ENCODE measurements at regions not wholly inside any gene's neighbourhood (a gene's known extent, or its start where the extent isn't known, plus 50 kb on each side); places are given as distances from the start of the nearest gene placed in this dataset.

DNA sequence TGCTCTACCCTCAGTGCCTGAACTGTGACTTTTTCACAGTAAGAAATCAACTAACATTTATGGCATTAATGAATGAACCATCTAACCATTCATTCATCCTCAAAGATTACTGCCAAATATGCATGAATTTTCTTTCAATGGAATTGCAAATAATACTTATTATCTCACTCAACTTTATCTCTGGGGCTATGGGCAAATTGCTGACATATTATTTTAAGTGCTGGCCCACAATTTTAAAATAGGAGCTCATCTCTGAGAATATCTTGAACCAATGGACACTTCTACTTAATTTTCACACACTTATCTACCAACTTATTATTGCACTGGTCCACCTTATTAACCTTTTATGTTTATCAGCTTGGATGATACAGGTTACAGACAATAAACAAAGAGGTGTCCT, 182.8 kb downstream of the RBM43 start:
- no peak overlapping the region for H3K4me3 ChIP-seq
- no peaks in the 10 kb centered on the region for H3K4me1 ChIP-seq (replicated peaks)
- no peak for DNase-seq (ENCODE audit: low spot score)
- H3K9me3 ChIP-seq, result no peaks in the 10 kb centered on the region
- TF ChIP-seq, protein P1, sequence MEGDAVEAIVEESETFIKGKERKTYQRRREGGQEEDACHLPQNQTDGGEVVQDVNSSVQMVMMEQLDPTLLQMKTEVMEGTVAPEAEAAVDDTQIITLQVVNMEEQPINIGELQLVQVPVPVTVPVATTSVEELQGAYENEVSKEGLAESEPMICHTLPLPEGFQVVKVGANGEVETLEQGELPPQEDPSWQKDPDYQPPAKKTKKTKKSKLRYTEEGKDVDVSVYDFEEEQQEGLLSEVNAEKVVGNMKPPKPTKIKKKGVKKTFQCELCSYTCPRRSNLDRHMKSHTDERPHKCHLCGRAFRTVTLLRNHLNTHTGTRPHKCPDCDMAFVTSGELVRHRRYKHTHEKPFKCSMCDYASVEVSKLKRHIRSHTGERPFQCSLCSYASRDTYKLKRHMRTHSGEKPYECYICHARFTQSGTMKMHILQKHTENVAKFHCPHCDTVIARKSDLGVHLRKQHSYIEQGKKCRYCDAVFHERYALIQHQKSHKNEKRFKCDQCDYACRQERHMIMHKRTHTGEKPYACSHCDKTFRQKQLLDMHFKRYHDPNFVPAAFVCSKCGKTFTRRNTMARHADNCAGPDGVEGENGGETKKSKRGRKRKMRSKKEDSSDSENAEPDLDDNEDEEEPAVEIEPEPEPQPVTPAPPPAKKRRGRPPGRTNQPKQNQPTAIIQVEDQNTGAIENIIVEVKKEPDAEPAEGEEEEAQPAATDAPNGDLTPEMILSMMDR (IDR thresholded peaks at IDR 0.05), result no peak
- TF ChIP-seq POLR2AphosphoS5 (IDR thresholded peaks at IDR 0.05), result no peak
- no peak for TF ChIP-seq POLR2A (IDR thresholded peaks at IDR 0.05)
- intact Hi-C loops (cut with DNase I), result no loop called here
- H3K36me3 ChIP-seq, result no peaks in the 10 kb centered on the region
- H3K27ac ChIP-seq, result no peak overlapping the region
- H3K27me3 ChIP-seq (replicated peaks; ENCODE audit: insufficient read depth), result no peaks in the 10 kb centered on the region

DNA sequence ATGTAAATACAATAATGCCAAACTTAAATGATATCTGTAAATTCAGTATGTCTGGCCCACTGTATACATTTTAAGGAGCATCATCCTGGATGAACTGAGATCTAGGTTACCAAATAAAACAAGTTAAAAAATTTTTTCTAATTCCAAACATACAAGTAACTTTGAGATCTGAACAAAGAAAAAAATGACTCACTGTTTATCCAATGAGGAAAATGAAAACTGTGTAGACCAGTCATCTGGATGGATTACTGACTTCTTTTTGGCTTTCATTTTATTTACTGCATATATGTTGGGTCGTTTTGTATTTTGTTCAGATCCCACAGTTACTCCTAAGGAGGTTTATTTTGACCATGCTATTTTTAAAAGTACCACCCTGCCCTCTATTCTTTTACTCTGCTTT, 189.8 kb downstream of the RBM43 start:
- no peaks in the 10 kb centered on the region for H3K36me3 ChIP-seq
- WGBS, result 85% methylated on average over 1 of the region's 1 CpG
- H3K4me1 ChIP-seq (replicated peaks), result no peaks in the 10 kb centered on the region
- intact Hi-C loops (cut with DNase I), result no loop called here
- no peak for DNase-seq (ENCODE audit: low spot score)
- no peak overlapping the region for H3K4me3 ChIP-seq
- TF ChIP-seq, protein P1 (IDR thresholded peaks at IDR 0.05), result no peak
- no peak for TF ChIP-seq POLR2A (IDR thresholded peaks at IDR 0.05)
- no peaks in the 10 kb centered on the region for H3K9me3 ChIP-seq
- H3K27me3 ChIP-seq (replicated peaks; ENCODE audit: insufficient read depth), result no peaks in the 10 kb centered on the region
- no peak overlapping the region for H3K27ac ChIP-seq

DNA sequence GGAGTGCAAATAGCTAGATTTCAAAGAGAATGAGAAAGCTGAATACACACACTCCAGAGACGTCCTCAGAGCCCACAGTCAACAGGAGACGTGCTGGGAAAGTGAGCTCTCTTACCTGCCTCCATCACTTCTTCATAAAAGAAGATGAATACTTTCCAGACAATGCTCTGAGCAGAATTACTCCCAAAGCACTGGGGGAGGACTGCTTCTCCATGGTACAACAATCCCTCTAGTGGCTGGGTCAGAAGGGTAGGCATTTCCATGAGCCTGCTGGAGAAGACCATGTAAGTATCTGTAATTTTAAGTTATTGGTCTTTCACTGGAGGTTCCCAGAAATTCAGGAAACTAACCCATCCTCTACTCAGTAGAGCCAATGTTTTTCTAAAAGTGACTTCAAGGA, 190.3 kb downstream of the RBM43 start:
- no peak for DNase-seq (ENCODE audit: low spot score)
- TF ChIP-seq, protein P1 (IDR thresholded peaks at IDR 0.05), result peak in 1 of 4 experiments; percentile 11
- TF ChIP-seq POLR2AphosphoS5 (IDR thresholded peaks at IDR 0.05), result no peak
- WGBS, result 56% methylated on average over 2 of the region's 2 CpGs
- intact Hi-C loops (cut with DNase I), result no loop called here
- Histone ChIP-seq H3K27me3 (replicated peaks; ENCODE audit: insufficient read depth) (no peaks in the 10 kb centered on the region), H3K36me3 (no peaks in the 10 kb centered on the region), H3K4me1 (replicated peaks) (no peaks in the 10 kb centered on the region), H3K4me3 (no peak overlapping the region), H3K27ac (no peak overlapping the region), H3K9me3 (no peaks in the 10 kb centered on the region)

DNA sequence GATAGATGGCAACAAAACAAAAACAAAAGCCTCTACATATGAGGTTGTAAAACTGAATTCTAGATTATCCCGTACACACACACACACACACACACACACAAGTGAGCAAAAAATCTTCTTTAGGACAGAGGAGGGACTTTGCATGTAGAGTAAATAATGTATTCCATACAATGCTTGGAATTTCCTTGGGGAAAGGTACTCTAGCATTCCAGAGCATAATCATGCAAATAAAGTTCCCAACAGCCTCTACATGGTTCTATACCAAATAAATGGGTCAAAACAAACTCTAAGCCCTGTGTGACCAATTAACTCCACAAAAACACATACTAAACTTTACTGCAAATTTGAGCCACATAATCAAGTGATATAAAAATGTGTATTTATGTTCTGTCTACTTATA, 191.4 kb downstream of the RBM43 start:
- DNase-seq (ENCODE audit: low spot score), result no peak
- Histone ChIP-seq H3K27ac (no peak overlapping the region), H3K27me3 (replicated peaks; ENCODE audit: insufficient read depth) (no peaks in the 10 kb centered on the region), H3K4me1 (replicated peaks) (no peaks in the 10 kb centered on the region), H3K36me3 (no peaks in the 10 kb centered on the region), H3K4me3 (no peak overlapping the region), H3K9me3 (no peaks in the 10 kb centered on the region)
- intact Hi-C loops (cut with DNase I), result no loop called here
- TF ChIP-seq, protein P1 (IDR thresholded peaks at IDR 0.05), result no peak
- TF ChIP-seq POLR2A (IDR thresholded peaks at IDR 0.05) (no peak), POLR2AphosphoS5 (IDR thresholded peaks at IDR 0.05) (no peak)
- WGBS, result 82% methylated on average over 1 of the region's 1 CpG

- no peaks in the 10 kb centered on the region for H3K9me3 ChIP-seq
- TF ChIP-seq, protein P1 (IDR thresholded peaks at IDR 0.05), result no peak
- TF ChIP-seq POLR2A (IDR thresholded peaks at IDR 0.05) (no peak), POLR2AphosphoS5 (IDR thresholded peaks at IDR 0.05) (no peak)
- H3K4me1 ChIP-seq (replicated peaks), result no peaks in the 10 kb centered on the region
- H3K36me3 ChIP-seq, result no peaks in the 10 kb centered on the region
- no peak overlapping the region for H3K27ac ChIP-seq
- H3K27me3 ChIP-seq (replicated peaks; ENCODE audit: insufficient read depth), result no peaks in the 10 kb centered on the region
- 39% methylated on average over 8 of the region's 8 CpGs for WGBS
- intact Hi-C loops (cut with DNase I), result no loop called here
- H3K4me3 ChIP-seq, result no peak overlapping the region
- DNase-seq (ENCODE audit: low spot score), result no peak
These were observed 193.8 kb downstream of the RBM43 start for GRCh38 chr2:151067658-151068369.

Data from prostate gland (tissue), 2 donors.